Neural progenitor cell (in vitro differentiated cells): ENCODE measurements at regions not wholly inside any gene's neighbourhood (a gene's known extent, or its start where the extent isn't known, plus 50 kb on each side); places are given as distances from the start of the nearest gene placed in this dataset.

Experiments used
- DNase-seq: peaks from one replicate; pipeline ENCODE4 v3.0.0-alpha.2; 2016; ENCODE audit warnings: low spot score
- H2AFZ ChIP-seq: fragments of 200-600 bp; sonication (generic); replicated peaks from 2 replicates; pipeline ENCODE4 v1.6.1; 2016; ENCODE audit warnings: antibody characterized with exemption
- H3F3A ChIP-seq: fragments of 200-600 bp; sonication (generic); 2 replicates; pipeline ENCODE4 v1.6.1; 2016; ENCODE audit warnings: antibody characterized with exemption, low read depth
- H3K27ac ChIP-seq: fragments of 200-600 bp; sonication (generic); 2 replicates; pipeline ENCODE4 v1.5.1; 2016; ENCODE audit warnings: mild to moderate bottlenecking
- H3K27me3 ChIP-seq: fragments of 200-600 bp; sonication (generic); 2 replicates; pipeline ENCODE4 v1.6.1; 2016; ENCODE audit warnings: mild to moderate bottlenecking, moderate library complexity
- H3K36me3 ChIP-seq: fragments of 200-600 bp; sonication (generic); 2 replicates; pipeline ENCODE4 v1.5.1; 2016
- H3K4me1 ChIP-seq: fragments of 200-600 bp; sonication (generic); 2 replicates; pipeline ENCODE4 v1.6.1; 2016; ENCODE audit warnings: mixed run types
- H3K4me2 ChIP-seq: fragments of 200-600 bp; sonication (generic); 2 replicates; pipeline ENCODE4 v1.6.1; 2016
- H3K4me3 ChIP-seq: fragments of 200-600 bp; sonication (generic); 2 replicates; pipeline ENCODE4 v1.5.1; 2016
- H3K79me2 ChIP-seq: fragments of 200-600 bp; sonication (generic); 2 replicates; pipeline ENCODE4 v1.6.1; 2016; ENCODE audit warnings: low read depth
- H3K9ac ChIP-seq: fragments of 200-600 bp; sonication (generic); 2 replicates; pipeline ENCODE4 v1.6.1; 2016
- H3K9me3 ChIP-seq: fragments of 200-600 bp; sonication (generic); 2 replicates; pipeline ENCODE4 v1.5.1; 2016; ENCODE audit warnings: low read depth
- H4K20me1 ChIP-seq: fragments of 200-600 bp; sonication (generic); 2 replicates; pipeline ENCODE4 v1.6.1; 2016; ENCODE audit warnings: low read depth
- H3K27ac Mint-ChIP-seq: 3 replicates; pipeline ENCODE4 v1.8.0; 2021; ENCODE audit warnings: mixed read lengths
- H3K27me3 Mint-ChIP-seq: 2 replicates; pipeline ENCODE4 v1.8.0; 2022; ENCODE audit warnings: low read depth, mild to moderate bottlenecking, inconsistent platforms, moderate library complexity, mixed read lengths; ENCODE audit not compliant: insufficient read depth
- H3K36me3 Mint-ChIP-seq: 3 replicates; pipeline ENCODE4 v1.8.0; 2021; ENCODE audit warnings: mixed read lengths
- H3K4me1 Mint-ChIP-seq: 3 replicates; pipeline ENCODE4 v1.8.0; 2021; ENCODE audit warnings: mixed read lengths
- H3K4me3 Mint-ChIP-seq: 3 replicates; pipeline ENCODE4 v1.8.0; 2021; ENCODE audit warnings: mild to moderate bottlenecking, moderate library complexity, mixed read lengths
- H3K9me3 Mint-ChIP-seq: 3 replicates; pipeline ENCODE4 v1.8.0; 2020; ENCODE audit warnings: mixed read lengths
- EZH2 ChIP-seq: fragments of 200-600 bp; sonication (generic); IDR thresholded peaks from 2 replicates; pipeline ENCODE4 v1.6.1; 2017; ENCODE audit warnings: antibody characterized with exemption, mild to moderate bottlenecking, moderate library complexity
- EZH2phosphoT487 ChIP-seq: fragments of 200-600 bp; sonication (generic); IDR thresholded peaks from 2 replicates; pipeline ENCODE4 v1.6.1; 2017; ENCODE audit warnings: antibody characterized with exemption
- TF ChIP-seq, protein P1 (sequence below): fragments of 200-600 bp; sonication (generic); IDR thresholded peaks from 2 replicates; pipeline ENCODE4 v1.5.1; 2017; ENCODE audit warnings: antibody characterized with exemption, mild to moderate bottlenecking

DNA sequence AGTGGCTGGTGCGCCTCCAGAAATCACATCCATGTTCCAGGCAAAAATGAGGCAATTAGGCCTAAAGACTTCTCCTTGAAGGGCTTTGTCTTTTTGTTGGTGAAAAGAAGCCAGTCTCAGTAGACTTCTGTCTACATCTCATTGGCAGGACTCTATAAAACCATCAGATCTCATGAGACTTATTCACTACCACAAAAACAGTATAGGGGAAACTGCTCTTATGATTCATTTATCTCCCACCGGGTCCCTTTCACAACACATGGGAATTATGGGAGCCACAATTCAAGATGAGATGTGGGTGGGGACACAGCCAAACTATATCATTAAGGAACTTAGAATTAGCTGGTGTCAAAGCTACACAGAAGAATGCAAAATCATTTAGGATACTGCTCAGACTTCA lies 77.7 kb upstream of the SNX2 start:
- no peak overlapping the region for H3K4me3 ChIP-seq
- no peak overlapping the region for H3K27ac Mint-ChIP-seq

DNA sequence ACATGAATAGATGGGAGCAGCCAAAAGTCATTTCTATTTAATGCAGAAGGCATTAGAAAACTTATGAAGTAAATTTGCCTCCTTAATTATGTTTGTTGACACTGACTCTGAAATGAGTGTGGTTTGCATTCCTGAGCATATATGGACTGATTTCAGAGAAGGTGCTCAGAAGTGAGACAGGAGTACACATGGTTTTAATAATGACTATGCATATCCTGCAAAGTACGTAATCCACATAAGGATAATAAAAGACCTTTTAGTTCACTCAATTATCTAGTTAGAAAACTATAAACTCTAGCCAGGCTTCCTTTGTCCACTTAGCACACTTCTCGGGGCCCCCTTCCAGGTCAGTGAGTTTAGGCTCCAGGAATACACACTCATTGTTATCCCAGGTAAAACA lies 75.7 kb upstream of the SNX2 start:
- H3K36me3 Mint-ChIP-seq = no peaks in the 10 kb centered on the region
- H3K9me3 Mint-ChIP-seq = no peaks in the 10 kb centered on the region
- Histone ChIP-seq H3K4me2 (no peak overlapping the region), H3K4me3 (no peak overlapping the region), H3K36me3 (no peaks in the 10 kb centered on the region), H2AFZ (no peak overlapping the region), H3K79me2 (no peaks in the 10 kb centered on the region), H4K20me1 (no peaks in the 10 kb centered on the region), H3K9ac (no peak overlapping the region), H3K4me1 (peaks cover 4% of the 10 kb centered on the region), H3K9me3 (no peaks in the 10 kb centered on the region), H3K27ac (no peak overlapping the region), H3K27me3 (no peaks in the 10 kb centered on the region), H3F3A (no peaks in the 10 kb centered on the region)
- H3K27ac Mint-ChIP-seq = no peak overlapping the region
- peaks cover 2% of the 10 kb centered on the region for H3K27me3 Mint-ChIP-seq
- peaks cover 6% of the 10 kb centered on the region for H3K4me1 Mint-ChIP-seq
- no peak for DNase-seq
- TF ChIP-seq EZH2 (no peak), EZH2phosphoT487 (no peak)
- TF ChIP-seq, protein P1, sequence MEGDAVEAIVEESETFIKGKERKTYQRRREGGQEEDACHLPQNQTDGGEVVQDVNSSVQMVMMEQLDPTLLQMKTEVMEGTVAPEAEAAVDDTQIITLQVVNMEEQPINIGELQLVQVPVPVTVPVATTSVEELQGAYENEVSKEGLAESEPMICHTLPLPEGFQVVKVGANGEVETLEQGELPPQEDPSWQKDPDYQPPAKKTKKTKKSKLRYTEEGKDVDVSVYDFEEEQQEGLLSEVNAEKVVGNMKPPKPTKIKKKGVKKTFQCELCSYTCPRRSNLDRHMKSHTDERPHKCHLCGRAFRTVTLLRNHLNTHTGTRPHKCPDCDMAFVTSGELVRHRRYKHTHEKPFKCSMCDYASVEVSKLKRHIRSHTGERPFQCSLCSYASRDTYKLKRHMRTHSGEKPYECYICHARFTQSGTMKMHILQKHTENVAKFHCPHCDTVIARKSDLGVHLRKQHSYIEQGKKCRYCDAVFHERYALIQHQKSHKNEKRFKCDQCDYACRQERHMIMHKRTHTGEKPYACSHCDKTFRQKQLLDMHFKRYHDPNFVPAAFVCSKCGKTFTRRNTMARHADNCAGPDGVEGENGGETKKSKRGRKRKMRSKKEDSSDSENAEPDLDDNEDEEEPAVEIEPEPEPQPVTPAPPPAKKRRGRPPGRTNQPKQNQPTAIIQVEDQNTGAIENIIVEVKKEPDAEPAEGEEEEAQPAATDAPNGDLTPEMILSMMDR = no peak
- H3K4me3 Mint-ChIP-seq = no peak overlapping the region

More for the DNA sequence above, 77.7 kb upstream of the SNX2 start:
- Histone ChIP-seq H3K27me3 (no peaks in the 10 kb centered on the region), H3K36me3 (no peaks in the 10 kb centered on the region), H3K4me1 (peaks cover 4% of the 10 kb centered on the region), H4K20me1 (no peaks in the 10 kb centered on the region), H3K79me2 (no peaks in the 10 kb centered on the region), H3K9me3 (no peaks in the 10 kb centered on the region), H3F3A (no peaks in the 10 kb centered on the region), H3K9ac (no peak overlapping the region), H2AFZ (no peak overlapping the region), H3K4me2 (no peak overlapping the region), H3K27ac (no peak overlapping the region)
- H3K9me3 Mint-ChIP-seq = no peaks in the 10 kb centered on the region
- H3K4me3 Mint-ChIP-seq = no peak overlapping the region
- TF ChIP-seq, protein P1 = no peak
- TF ChIP-seq EZH2 = no peak
- TF ChIP-seq EZH2phosphoT487 = no peak
- H3K27me3 Mint-ChIP-seq = peaks cover 2% of the 10 kb centered on the region
- no peak for DNase-seq
- H3K4me1 Mint-ChIP-seq = peaks cover 6% of the 10 kb centered on the region
- no peaks in the 10 kb centered on the region for H3K36me3 Mint-ChIP-seq

DNA sequence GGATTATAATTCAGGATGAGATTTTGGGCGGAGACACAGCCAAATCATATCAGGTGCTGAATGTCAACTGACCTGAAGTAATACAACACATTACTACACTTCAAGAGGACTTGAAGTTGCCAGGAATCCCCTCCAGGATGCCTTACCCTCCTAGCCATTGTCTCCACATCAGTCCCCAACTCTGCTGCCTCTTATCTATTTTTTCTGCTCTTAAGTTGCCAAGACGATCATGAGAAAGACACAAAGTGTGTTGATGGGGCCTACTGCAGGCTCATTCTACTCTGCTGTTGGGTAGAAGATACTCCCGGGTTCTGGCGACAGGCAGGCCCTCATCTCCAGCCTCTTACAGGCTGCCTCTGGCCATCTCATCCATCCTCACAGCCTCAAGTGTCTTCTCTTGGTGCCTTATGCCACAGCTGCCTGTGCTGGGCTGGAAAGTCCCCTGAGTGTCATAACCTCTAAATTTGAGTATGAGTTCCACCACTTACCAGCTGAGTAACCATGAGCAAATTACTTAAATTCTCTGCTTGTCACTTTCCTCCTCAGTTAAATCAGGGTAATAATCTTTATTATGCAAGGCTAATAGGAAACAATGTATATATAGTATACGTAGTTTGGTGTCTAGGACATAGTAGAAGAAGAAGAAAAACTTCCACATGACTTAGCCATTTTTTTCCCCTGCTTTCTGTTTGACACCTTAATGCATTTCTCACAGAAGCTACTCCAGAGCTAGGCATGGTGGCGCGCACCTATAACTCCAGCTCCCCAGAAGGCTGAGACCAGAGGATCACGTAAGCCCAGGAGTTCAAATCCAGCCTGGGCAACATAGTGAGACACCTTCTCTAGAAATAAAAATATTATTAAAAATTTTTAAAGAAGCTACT lies 73.0 kb upstream of the SNX2 start:
- Histone ChIP-seq H2AFZ (no peak overlapping the region), H3K9me3 (no peaks in the 10 kb centered on the region), H3K79me2 (no peaks in the 10 kb centered on the region), H3K9ac (no peak overlapping the region), H3K4me2 (no peak overlapping the region), H3K27ac (no peak overlapping the region), H4K20me1 (no peaks in the 10 kb centered on the region), H3K36me3 (no peaks in the 10 kb centered on the region), H3F3A (no peaks in the 10 kb centered on the region), H3K4me1 (peaks cover 4% of the 10 kb centered on the region), H3K4me3 (no peak overlapping the region), H3K27me3 (no peaks in the 10 kb centered on the region)
- Mint-ChIP-seq H3K4me3 (no peak overlapping the region), H3K36me3 (no peaks in the 10 kb centered on the region), H3K27ac (no peak overlapping the region), H3K4me1 (peaks cover 6% of the 10 kb centered on the region), H3K27me3 (no peaks in the 10 kb centered on the region), H3K9me3 (no peaks in the 10 kb centered on the region)
- DNase-seq = no peak
- no peak for TF ChIP-seq EZH2phosphoT487
- TF ChIP-seq, protein P1 = no peak
- TF ChIP-seq EZH2 = no peak
